HG03565 (cell line): ENCODE measurements at regions not wholly inside any gene's neighbourhood (a gene's known extent, or its start where the extent isn't known, plus 50 kb on each side); places are given as distances from the start of the nearest gene placed in this dataset.

Experiments
- ATAC-seq: cut with Tn5 transposase; IDR thresholded peaks from one replicate; pipeline ENCODE4 v1.9.1; 2021; ENCODE audit warnings: mild to moderate bottlenecking, moderate library complexity; ENCODE audit not compliant: unreplicated experiment

DNA sequence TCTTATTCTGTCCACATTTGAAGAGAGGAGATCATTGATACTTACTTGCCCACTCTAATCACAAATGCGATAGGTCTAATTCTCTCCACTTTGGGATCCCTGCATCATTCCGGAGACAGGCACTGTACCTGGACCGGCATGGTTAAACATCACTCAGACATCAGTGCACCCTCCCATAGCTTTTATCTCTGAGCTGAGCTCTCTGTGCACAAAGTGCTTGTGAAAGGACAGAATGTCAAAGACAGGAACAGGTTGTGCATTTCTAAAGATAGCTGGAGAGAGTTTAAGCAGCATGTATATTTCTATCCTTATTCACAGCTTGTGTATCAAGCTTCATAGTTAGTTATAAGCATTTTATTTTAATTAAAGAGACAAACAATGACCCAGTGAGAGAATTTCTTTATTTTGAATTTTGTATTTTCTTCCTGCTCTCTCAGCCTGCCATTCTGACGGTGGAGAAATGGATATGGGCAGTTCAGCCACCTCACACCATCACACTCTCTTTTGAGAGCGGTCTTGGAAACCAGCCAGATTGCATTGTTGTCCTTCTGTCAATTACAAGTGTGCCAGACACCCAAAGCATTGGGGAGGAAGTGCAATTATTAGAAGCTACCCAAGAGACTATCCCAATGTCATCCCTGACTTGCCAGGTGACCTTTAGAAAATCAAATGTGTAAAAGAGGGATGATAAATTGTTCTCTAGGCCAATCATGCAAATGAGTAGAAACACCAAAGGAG, 65.2 kb upstream of the CHL1 start:
- no peak for ATAC-seq

DNA sequence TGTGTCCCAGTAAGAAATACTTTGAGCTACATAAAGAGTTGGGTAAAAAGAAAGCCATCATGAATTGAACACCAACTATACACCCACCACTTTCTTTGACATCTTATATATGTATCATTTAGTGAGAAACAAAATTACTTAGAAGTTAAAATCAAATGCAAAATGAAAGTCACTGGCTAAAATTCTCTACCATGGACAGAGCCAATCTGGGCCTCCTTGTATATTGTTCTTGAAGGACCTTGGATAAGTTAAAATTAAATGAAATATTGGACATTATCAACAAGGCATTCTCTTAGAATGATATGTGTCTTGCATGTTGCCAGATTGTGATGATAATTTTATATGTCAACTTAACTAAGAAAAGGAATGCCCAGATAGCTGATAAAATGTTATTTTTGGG, 64.2 kb upstream of the CHL1 start:
- no peak for ATAC-seq

DNA sequence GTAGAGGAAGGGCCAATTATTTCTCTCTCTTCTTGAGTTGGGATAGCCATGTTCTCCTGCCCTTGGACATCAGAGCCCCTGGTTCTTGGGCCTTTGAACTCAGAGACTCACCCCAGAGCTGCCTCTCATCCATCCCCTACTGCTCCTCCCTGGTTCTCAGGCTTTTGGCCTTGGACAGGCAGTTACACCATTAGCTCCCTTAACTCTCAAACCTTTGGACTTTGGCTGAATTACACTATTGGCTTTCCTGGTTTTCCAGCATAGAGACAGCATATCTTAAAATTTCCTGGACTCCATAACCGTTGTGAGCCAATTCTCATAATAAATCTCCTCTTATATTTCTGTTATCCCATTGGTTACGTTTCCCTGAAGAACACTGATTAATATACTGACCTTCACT, 63.7 kb upstream of the CHL1 start:
- no peak for ATAC-seq

DNA sequence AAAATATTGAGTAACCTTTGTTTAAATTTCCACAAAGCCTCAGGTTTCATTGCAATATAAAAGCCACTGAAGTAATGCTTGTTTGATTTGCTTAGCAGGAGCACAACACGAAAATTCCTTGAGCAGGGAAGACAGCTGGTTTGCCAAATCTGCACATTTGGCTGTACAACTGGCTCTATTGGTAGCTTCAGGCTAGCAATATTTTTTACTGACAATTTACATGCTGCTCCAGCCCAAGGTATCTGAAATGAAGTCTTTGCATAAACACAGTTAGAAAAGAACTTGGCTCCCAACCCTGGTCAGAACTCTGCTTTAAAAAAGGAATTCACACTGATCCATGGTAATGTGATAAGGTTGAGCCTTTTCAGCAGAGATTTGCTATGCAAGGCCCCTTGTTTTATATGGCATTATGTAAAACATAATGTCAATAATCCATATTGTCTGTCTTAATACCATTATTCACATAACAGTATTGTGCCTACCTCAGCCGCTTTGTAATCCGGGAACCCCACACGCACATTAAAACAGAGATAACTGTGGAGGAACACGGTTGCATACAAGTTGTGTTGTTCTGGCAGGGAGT, 55.7 kb upstream of the CHL1 start:
- no peak for ATAC-seq
